ENCODE measurements at regions not wholly inside any gene's neighbourhood (a gene's known extent, or its start where the extent isn't known, plus 50 kb on each side); places are given as distances from the start of the nearest gene placed in this dataset.

- no peak for DNase-seq
Measured at GRCh38 chr16:56087626-56088025, 103.7 kb upstream of the GNAO1 start.

DNA sequence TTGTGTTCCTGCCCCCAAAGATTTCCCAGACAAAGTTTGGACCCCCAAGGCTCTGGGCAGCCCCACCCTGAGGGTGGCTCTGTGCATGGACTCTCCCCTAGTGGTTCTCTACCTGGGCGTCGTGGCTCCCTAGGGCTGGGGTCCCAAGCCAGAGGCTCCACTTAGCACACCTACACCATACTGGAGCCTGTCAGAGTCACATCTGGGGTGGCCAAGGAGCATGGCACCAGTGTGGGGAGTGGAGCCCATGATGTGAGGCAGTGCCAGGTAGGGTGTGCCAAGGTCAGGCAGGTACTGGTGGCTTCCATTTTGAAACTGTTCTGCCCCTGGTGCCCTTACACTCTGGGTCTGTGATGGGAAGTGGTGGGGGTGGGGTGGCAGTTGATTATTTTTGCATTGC is 109.9 kb upstream of the GNAO1 start:
- DNase-seq: no peak

- no peak for DNase-seq
Measured at GRCh38 chr16:56075732-56076388, 115.4 kb upstream of the GNAO1 start.

DNA sequence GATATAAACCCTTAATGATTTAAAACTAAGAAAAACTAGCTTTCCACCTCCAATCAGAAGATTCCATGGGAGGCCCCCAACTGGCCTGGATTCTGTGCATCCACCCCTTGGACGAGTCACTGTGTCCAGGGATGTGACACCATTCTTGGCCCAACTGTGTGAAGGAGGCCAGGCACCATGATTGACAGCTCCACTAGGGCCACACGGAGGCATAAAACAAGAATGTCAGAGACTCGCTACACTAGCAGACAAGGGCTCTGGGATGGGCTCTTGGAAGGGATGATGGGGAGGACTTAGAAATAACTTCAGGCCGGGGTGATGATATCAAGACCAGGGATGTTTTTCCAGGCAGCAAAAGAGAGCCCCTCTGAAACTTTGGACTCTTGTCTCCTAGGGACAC is 117.8 kb upstream of the GNAO1 start:
- no peak for DNase-seq

DNA sequence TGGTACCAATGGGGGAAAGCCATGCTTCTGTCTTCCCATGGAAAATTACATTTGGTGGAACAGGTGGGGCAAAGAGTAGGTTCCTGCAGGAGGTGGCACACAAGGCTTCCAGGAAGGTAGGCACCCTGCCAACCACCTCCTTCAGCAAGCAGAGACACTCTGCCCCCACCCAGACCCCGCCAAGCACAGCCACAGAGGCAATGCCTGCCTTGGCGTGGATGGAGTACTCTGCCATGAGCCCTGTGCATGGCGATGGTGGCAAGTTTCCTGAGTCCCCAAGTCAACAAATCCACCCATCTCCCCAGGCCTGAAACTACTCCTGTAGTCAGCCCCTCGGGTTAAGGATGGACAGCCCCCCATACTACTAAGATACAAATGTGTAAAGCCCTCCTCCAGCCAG is 119.2 kb upstream of the GNAO1 start:
- DNase-seq: no peak

- DNase-seq: no peak
Measured at GRCh38 chr16:56068816-56069215, 122.5 kb upstream of the GNAO1 start.

- DNase-seq: no peak
Measured at GRCh38 chr16:56068314-56068713, 123.0 kb upstream of the GNAO1 start.

GRCh38 chr16:56067406-56067805 is 123.9 kb upstream of the GNAO1 start:
- DNase-seq: no peak

DNA sequence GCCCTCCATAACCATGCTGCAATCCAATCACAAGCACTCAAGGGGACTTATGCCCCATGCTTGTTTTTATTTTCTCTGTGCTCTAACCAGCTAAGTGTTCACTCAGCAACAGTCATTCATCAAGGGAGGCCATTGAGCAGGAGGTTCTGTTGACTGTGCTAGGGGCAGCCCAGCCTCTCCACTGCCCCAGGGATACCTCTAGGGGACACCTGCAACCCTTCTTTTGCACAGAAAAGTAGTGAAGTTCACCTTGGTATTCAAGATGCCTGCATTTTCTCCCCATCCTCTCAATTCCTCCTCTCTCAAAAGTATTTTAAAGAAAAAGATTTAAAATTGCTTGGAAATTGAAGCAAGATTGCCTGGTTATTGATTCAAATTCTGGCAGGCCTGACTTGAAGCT is 124.7 kb upstream of the GNAO1 start:
- no peak for DNase-seq

GRCh38 chr16:56063111-56063510 is 128.2 kb upstream of the GNAO1 start:
- no peak for DNase-seq

DNA sequence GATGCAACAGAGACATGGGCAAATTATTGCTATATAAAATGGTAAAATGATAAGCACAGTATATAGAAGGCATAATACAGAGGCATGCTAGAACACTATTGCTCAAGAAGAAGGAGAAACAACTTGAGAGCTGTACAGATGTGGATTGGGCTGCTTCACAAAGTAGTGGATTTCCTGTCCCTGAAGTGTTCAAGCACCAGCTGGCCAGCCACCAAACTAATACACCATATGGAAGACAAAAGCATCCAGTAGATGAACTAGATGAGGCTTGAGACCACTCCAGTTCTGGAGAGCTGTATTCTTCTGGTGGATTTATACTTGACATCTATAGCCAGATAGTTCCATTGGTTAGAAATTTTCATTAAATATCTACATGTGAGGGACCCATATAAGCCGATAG is 134.1 kb upstream of the GNAO1 start:
- DNase-seq: no peak

DNA sequence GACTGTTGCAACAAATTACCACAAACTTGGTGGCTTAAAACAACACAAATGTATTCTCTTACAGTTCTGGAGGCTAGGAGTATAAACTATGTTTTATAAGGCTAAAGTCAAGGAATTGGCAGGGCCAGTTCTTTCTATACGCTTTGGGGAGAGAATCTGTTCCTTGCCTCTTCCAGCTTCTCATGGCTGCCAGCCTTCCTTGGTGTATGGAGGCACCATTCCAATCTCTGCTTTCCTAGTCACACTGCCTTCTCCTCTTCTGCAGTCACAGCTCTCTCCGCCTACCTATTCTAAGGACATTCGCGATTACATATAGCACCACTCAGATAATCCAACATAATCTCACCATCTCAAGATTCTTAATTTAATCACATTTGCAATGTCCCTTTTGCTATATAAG is 140.4 kb upstream of the GNAO1 start:
- no peak for DNase-seq

DNA sequence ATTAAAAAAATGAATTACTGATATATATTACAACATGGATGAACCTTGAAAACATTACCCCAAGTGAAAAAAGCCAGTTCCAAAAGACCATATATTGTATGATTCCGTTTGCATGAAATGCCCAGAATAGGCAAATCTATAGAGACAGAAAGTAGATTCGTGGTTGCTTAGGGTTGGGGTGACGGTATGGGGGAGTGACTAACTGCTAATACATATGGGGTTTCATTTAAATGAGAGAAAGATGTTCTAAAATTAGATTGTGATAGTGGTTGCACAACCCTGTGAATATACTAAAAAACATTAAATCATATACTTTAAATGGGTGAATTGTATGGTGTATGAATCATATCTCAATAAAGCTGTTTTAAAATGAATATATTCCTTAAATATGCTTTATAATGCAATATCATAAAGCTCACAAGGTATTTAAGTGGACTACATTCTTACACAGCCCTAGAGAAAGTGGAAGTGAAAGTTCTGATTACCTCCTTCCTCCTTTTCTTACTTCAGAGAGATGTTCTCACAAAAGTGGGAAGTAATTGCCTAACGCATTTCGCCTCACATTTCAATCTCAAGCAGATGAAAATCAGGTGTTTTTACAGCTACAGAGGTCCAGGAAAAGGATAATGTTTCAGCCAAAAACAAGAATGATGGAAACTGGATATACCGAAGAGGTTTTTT is 142.7 kb upstream of the GNAO1 start:
- peak; percentile 3 to 14 for DNase-seq

- no peak for DNase-seq
Measured at GRCh38 chr16:56047307-56048234, 143.7 kb upstream of the GNAO1 start.

GRCh38 chr16:56042416-56042815 is 148.9 kb upstream of the GNAO1 start:
- no peak for DNase-seq

- DNase-seq: no peak
Measured at GRCh38 chr16:56041556-56042140, 149.6 kb upstream of the GNAO1 start.

DNA sequence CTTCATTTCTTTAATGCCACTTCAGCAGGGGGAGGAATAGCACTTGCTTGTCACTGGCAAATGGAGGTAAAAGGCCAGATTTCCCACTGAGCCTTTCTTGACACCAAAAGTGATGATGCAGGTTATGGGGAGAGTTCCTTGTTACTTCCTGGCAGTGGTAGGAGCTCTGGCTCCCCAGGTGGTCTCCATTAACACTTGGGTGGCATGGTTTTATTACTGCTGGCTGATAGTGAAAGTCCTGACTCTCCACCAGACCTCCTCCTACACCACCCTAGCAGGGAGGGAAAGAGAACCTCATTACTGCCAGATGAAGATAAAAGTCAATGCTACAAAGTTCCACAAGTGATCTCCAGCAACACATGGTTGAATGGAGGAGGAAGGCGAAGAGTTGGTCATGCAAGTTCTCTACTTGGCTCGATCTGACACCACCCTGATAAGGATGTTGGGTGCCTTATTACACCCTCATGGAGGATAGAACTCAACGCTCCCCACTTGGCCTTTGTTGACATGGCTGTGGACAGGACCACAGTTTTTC is 152.7 kb upstream of the GNAO1 start:
- no peak for DNase-seq

DNA sequence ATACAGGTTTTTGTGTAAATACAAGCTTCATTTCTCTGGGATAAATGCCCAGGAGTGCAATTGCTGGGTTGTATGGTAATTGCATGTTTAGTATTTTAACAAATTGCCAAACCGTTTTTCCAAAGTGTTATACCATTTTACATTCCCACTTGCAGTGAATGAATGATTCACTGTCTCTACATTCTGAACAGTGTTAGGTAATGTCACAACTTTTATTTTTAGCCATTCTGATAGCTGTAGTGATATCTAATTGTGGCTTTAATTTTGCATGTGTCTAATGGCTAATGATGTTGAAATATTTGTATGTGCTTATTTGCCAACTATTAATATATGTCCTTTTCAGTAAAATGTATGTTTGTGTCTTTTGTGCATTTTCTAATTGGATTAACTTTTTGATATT is 156.9 kb upstream of the CES5A start:
- no peak for DNase-seq

GRCh38 chr16:56029026-56029425 is 153.9 kb upstream of the CES5A start:
- no peak for DNase-seq

- DNase-seq: no peak
Measured at GRCh38 chr16:56022818-56023217, 147.6 kb upstream of the CES5A start.

DNA sequence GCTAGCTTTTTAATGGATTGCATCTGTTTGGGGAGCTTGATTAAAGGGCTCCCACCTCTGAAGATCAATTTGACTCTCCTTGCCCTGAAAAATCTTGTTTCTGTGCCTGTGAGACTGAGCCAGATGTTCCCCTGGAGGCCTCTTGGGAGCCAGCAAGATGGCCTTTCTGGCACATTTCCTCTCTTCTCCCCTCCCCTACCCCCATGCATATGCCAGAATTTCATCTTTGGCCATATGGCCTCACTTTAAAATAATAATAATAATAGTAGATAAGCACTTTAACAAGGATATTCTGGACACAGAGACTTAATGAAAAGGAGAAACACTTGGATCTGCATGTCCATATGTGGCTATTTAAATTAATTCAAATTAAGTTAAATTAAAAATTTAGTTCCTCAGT is 144.1 kb upstream of the CES5A start:
- DNase-seq: no peak

DNA sequence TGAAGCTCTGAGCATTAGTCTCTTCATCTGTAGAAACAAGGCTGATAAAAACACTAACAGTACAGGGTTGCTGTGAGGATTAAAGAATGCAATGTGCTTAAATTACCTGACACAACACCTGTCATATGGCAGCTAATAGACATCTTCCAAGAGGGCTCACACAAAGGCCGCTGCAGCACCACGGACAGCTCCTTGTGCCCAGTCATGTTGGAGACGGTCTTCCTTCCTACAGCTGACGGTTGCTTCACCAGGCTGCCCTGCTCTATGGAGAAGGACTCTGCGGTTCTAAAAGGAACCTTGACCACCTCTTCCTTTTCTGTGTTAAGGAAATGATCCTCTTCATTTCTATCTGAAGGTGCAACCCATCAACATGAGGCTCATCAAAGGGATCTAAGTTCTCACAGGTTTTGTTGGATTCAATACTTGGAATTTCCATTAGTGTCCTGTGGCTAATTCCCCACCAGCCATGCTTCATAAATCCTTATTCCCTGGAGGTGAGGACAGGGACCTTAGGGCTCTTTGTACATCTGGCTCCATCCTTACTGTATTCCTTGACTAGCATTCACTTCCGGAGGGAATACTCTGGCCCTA is 138.9 kb upstream of the CES5A start:
- DNase-seq: peak; percentile 6 to 14

DNA sequence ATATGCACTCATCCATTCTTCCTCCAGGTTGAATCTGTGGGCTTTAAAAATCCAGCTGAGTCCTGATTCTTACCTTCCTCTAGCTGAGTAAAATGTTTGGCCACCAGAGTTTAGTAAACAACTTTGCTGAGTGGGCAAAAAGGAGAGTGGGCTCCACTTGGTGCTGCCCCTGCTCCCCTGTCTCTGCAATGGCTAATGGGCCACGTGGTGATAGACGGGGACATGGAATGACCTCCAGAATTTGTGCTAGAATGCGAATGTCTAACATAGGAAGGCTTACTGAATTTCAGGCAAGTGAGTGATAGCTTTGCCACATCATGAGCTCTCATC is 137.3 kb upstream of the CES5A start:
- DNase-seq: no peak
